ENCODE measurements at regions not wholly inside any gene's neighbourhood (a gene's known extent, or its start where the extent isn't known, plus 50 kb on each side); places are given as distances from the start of the nearest gene placed in this dataset.

DNA sequence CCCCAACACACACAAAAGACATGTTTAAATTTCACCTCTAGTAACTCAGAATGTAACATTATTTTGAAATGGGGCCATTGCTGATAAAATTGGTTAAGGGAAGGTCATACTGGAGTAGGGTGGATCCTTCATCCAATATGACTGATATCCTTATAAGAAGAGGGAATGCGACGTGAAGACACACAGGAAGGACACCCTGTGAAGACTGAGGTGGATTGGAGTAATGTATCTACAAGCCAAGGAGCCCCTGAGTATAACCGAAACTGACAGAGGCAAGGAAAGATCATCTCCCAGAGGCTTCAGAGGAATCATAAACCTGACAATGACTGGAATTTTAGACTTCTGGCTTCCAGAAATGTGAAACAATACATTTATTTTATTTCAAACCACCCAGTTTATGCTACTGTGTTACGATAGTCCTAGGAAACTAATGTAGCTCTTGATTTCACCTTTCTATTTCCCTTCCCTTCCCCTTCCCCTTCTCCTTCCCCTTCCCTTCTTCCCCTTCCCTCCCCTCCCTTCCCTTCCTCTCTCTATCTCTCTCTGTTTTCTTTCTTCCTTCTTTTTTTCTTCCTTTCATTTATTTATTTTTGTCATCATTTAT lies 1775.4 kb downstream of the LRRC4C start:
- Mint-ChIP-seq H3K9me3 (peaks cover 6 to 62% (median 27%) of the 10 kb centered on the region in 6 donors), H3K27ac (no peak overlapping the region), H3K36me3 (peaks cover 0 to 4% (median 0%) of the 10 kb centered on the region in 3 donors)

DNA sequence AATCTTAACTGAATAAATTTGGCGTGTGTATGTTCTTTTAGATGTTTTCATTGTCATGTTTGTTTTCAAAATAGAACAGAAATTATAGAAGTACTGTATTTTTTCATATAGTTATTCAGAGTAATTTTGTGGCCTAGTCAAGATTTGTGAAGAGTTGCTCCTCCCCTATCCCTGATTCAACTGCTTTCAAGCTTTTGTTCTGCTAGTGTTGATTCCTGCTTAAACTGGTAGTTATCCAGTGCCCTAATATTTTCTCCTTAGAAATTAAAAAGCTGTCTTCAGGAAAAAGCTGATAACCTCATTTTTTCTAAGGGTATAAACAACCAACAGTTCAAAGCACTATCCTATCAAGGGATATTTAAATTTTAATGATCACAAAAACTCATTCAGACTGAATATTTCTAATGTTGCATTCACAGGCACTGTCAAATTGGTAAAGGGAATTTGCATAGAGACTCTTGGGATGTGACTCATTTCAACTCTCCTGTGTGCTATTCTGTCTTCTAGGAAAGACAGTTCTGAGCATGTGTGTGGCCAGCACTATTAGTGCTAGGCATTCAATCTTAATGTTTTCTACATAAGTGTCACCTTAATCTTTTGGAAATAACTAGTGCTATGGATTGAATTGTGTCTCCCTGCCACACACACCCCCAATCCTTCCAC lies 1776.0 kb downstream of the LRRC4C start:
- no peak for DNase-seq
- Mint-ChIP-seq H3K27me3 (ENCODE audit: low read depth in 3 of 3) (peaks cover 0 to 2% (median 2%) of the 10 kb centered on the region in 3 donors), H3K9me3 (peaks cover 6 to 62% (median 28%) of the 10 kb centered on the region in 6 donors), H3K27ac (no peak overlapping the region), H3K36me3 (peaks cover 0 to 4% (median 0%) of the 10 kb centered on the region in 3 donors), H3K4me1 (no peaks in the 10 kb centered on the region), H3K4me3 (no peak overlapping the region)

More for the DNA sequence above, 1775.4 kb downstream of the LRRC4C start:
- Mint-ChIP-seq H3K4me3 (no peak overlapping the region), H3K27me3 (ENCODE audit: low read depth in 3 of 3) (peaks cover 0 to 2% (median 2%) of the 10 kb centered on the region in 3 donors), H3K4me1 (no peaks in the 10 kb centered on the region)
- no peak for DNase-seq

DNA sequence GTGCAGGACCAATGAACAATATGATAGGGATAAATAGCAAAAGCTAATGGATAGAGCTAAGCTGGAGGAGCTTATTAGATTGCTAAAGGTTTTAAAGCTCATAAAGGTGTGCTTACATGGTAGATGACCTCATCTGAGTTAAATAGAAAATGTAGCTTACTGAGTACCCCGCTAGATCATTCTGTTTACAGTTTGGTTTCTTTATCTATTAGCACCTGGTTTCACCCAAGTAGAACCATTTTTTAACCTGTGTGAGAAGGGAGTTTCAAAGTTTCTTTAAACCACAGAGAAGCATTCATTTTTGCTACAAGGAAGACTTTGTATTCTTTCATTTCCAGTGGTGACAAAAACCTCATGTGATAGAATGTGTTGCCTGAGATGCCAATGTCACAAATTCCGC lies 1778.0 kb downstream of the LRRC4C start:
- H3K4me1 Mint-ChIP-seq: no peaks in the 10 kb centered on the region
- H3K4me3 Mint-ChIP-seq: no peak overlapping the region
- DNase-seq: no peak
- peaks cover 0 to 4% (median 0%) of the 10 kb centered on the region in 3 donors for H3K36me3 Mint-ChIP-seq
- no peak overlapping the region for H3K27ac Mint-ChIP-seq
- peaks cover 0 to 2% (median under 1%) of the 10 kb centered on the region in 3 donors for H3K27me3 Mint-ChIP-seq (ENCODE audit: low read depth in 3 of 3)
- peaks cover 8 to 51% (median 27%) of the 10 kb centered on the region in 6 donors for H3K9me3 Mint-ChIP-seq

DNA sequence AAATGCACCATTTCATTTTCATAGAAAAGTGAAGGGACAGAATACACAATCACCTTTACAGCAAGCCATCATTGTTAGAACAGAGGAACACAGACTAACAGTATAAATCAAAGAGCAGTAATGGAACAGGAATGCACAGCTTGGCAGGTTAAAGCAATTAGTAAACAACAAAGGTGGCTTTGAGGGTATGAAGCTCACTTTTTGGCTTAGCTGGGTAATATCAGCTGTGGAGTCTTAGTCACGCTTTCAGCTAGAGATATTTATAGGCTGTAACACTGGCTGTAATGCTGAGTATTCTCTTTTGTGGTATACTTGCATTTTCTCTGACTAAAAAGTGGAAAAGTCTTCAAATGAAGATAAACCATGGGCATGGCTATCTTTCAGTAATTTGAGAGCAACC lies 1780.5 kb downstream of the LRRC4C start:
- Mint-ChIP-seq H3K27me3 (ENCODE audit: low read depth in 3 of 3) (peaks cover 0 to 2% (median 0%) of the 10 kb centered on the region in 3 donors), H3K27ac (no peak overlapping the region), H3K36me3 (peaks cover 0 to 4% (median 0%) of the 10 kb centered on the region in 3 donors), H3K4me1 (no peaks in the 10 kb centered on the region), H3K9me3 (peaks cover 3 to 38% (median 23%) of the 10 kb centered on the region in 6 donors), H3K4me3 (no peak overlapping the region)
- DNase-seq: no peak

DNA sequence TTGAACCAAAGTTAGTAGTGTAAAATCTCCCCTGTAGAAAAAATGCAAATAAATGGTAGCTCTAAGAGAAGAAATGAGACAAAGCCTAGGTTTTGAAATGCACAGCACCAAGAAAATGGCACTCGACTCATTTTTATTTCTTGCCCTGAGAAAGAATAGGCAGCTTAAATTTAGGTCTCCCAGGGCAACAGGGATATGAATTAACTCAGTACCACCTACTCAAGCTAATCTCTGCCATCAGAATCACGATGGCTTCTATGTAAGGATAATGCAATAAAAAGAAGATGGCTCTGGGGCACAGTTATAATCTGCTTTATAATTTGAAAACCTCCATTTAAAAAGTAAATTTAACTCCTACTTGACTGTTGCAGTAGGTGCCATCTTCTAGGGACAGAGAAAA lies 1784.3 kb downstream of the LRRC4C start:
- Mint-ChIP-seq H3K27me3 (ENCODE audit: low read depth in 3 of 3) (no peaks in the 10 kb centered on the region), H3K27ac (no peak overlapping the region), H3K36me3 (no peaks in the 10 kb centered on the region), H3K9me3 (peaks cover 4 to 25% (median 15%) of the 10 kb centered on the region in 6 donors), H3K4me1 (no peaks in the 10 kb centered on the region), H3K4me3 (no peak overlapping the region)
- no peak for DNase-seq

DNA sequence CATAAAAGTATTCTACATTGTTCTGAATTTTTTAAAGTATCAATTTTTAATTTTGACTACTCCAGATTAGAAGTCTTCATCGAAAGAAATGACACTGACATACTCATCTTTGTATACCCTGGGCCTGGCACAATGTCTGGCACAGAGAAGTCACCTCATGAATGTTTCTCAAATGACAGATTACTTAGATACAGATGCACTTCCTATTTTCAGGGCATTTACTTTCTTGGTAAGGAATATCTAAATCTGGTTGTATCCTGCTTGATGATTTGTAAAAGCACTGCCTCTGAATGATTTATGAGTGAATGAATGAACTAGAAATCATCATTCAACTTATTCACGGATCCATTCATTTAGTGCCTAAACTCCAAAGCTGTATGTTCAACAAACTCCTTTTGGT lies 1784.7 kb downstream of the LRRC4C start:
- no peaks in the 10 kb centered on the region for H3K36me3 Mint-ChIP-seq
- H3K4me1 Mint-ChIP-seq: no peaks in the 10 kb centered on the region
- H3K9me3 Mint-ChIP-seq: peaks cover 5 to 23% (median 15%) of the 10 kb centered on the region in 6 donors
- no peak overlapping the region for H3K27ac Mint-ChIP-seq
- H3K4me3 Mint-ChIP-seq: no peak overlapping the region
- H3K27me3 Mint-ChIP-seq (ENCODE audit: low read depth in 3 of 3): no peaks in the 10 kb centered on the region
- DNase-seq: no peak

DNA sequence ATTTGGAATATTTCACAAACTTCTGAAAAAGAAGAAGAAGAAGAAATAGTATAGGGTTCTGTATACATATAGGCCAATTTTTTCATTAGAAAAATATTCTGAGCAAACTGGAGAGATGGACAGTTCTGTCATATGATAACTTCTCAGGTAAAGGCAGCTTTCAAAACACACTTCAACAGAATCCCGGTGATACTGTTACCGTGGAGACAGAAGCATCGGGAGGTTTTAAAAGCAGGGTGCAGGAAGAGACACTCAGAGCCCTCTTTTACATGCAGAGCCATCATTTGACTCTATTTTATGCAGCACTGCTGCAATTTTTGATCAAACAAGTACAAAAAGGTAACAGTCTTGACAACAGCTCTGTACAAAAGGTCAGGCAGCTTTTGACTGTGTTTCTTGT lies 1785.4 kb downstream of the LRRC4C start:
- Mint-ChIP-seq H3K36me3 (no peaks in the 10 kb centered on the region), H3K4me1 (no peaks in the 10 kb centered on the region), H3K27me3 (ENCODE audit: low read depth in 3 of 3) (no peaks in the 10 kb centered on the region), H3K27ac (no peak overlapping the region), H3K4me3 (no peak overlapping the region), H3K9me3 (peaks cover 5 to 24% (median 17%) of the 10 kb centered on the region in 6 donors)
- DNase-seq: no peak

DNA sequence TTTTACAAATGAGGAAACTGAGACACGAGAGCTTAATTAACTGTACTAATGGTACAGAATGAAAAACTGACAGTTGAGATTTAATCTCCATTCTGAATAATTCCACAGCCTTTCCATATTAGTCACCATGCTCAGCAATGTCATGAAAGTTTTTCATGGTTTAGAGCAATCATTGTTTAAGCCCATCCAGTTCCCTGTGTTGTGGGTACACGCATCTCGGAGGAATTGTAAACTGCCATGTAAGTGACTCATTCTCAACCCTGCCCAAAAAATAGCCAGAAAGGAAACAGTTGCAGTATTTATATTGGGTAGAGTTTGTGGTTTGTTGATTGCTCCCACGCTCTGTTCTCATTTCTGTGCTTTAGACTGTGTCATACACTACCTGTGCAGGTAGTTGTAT lies 1790.8 kb downstream of the LRRC4C start:
- no peak overlapping the region for H3K27ac Mint-ChIP-seq
- peaks cover 0 to 7% (median 0%) of the 10 kb centered on the region in 3 donors for H3K36me3 Mint-ChIP-seq
- H3K9me3 Mint-ChIP-seq: peaks cover 8 to 50% (median 26%) of the 10 kb centered on the region in 6 donors
- no peak for DNase-seq
- H3K4me1 Mint-ChIP-seq: no peaks in the 10 kb centered on the region
- peaks cover 0 to 2% (median 0%) of the 10 kb centered on the region in 3 donors for H3K27me3 Mint-ChIP-seq (ENCODE audit: low read depth in 3 of 3)
- no peak overlapping the region for H3K4me3 Mint-ChIP-seq

DNA sequence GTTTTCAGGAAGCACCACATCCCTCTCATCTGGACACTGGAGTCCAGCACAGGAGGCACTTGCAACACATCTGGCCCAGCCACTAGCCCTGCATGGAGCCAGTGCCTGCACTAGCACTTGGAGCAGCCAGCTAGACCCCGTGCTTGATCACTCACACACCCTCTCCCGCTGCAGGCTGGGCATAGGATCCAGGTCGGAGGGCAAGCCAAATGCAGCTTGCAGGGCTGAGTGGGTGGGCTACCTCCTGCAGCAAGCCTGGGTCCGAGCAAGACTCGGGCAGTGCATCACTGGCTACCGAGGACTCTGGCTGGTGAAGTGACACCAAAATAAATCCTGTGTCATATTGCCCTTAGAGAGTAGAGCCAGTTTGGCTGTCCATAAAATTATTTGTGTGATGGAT lies 1795.4 kb downstream of the LRRC4C start:
- no peak overlapping the region for H3K4me3 Mint-ChIP-seq
- peaks cover 7 to 71% (median 32%) of the 10 kb centered on the region in 6 donors for H3K9me3 Mint-ChIP-seq
- no peak for DNase-seq
- peaks cover 0 to 2% (median 0%) of the 10 kb centered on the region in 3 donors for H3K27me3 Mint-ChIP-seq (ENCODE audit: low read depth in 3 of 3)
- no peak overlapping the region for H3K27ac Mint-ChIP-seq
- peaks cover 0 to 11% (median 2%) of the 10 kb centered on the region in 3 donors for H3K36me3 Mint-ChIP-seq
- no peaks in the 10 kb centered on the region for H3K4me1 Mint-ChIP-seq

DNA sequence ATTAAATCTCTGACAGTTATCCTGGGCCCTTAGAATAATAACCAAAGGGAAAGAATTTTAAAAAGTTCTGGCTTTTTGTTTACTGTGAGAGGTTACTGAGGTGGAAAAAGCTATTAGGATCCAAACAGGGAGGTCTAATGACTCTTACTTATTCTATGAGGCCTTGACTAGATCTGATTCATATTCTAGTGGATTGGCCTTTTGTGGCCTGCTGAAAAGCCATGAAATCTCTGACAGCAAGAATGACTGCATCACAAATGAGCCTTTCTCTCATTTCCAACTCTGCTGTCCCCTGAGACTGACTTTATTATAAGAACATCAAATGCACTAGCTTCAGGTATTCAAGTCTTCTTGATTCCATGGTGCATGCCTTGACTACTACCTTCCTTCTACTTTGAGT lies 1797.6 kb downstream of the LRRC4C start:
- no peak overlapping the region for H3K4me3 Mint-ChIP-seq
- peaks cover 5 to 54% (median 28%) of the 10 kb centered on the region in 6 donors for H3K9me3 Mint-ChIP-seq
- H3K27me3 Mint-ChIP-seq (ENCODE audit: low read depth in 3 of 3): peaks cover 0 to 2% (median 0%) of the 10 kb centered on the region in 3 donors
- H3K4me1 Mint-ChIP-seq: no peaks in the 10 kb centered on the region
- H3K36me3 Mint-ChIP-seq: peaks cover 0 to 11% (median 2%) of the 10 kb centered on the region in 3 donors
- no peak for DNase-seq
- H3K27ac Mint-ChIP-seq: no peak overlapping the region

DNA sequence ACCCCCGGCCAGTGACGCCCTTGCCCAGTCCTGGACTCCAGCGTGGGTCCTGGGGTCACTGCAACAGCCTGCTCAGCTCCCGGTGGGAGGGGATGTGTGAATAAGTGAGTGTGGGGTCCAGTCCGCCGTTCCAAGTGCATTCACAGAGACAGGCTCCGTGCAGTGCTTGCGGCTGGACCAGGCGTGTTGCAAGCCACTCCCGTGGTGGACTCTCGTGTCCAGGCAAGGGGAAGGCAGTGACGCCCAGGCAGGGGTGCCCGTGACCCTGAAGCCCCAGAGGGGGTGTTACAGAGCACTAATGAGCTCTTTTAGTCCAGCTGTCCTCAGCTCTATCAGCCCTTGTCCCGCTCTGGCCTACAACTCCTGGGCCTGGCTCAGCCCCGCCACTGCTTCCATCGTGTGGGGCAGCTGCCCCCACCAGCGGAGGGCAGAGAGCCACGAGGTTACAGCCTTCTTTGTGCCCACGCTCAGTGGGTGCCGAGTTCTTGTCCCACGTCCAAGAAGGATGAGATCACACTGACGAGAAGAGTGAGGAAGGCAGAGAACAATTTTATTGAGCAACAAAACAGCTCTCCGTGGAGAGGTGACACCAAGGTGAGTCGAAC lies 1807.5 kb downstream of the LRRC4C start:
- DNase-seq: no peak
- no peak overlapping the region for H3K27ac Mint-ChIP-seq
- H3K4me1 Mint-ChIP-seq: no peaks in the 10 kb centered on the region
- peaks cover 10 to 38% (median 21%) of the 10 kb centered on the region in 6 donors for H3K9me3 Mint-ChIP-seq
- no peaks in the 10 kb centered on the region for H3K36me3 Mint-ChIP-seq
- no peak overlapping the region for H3K4me3 Mint-ChIP-seq
- H3K27me3 Mint-ChIP-seq (ENCODE audit: low read depth in 3 of 3): no peaks in the 10 kb centered on the region

DNA sequence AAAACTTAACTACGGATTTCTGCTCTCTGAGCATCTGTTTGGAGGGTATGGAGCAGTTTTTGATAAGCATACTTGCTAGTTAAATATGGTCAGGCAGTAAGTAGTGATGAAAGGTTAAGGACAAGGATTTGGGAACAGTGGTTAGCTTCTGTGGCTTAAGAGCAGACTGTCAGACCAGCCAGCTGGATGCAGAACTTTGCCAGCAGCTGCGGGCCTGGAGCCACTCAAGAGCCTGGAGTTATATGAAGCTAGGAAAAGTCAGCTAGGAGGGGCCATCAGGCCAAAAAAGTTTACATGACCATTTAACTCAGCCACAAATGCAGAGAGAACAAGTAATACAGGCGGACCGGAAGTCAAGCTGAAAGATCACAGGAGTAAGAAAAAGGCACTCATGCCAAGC lies 1817.7 kb downstream of the LRRC4C start:
- Mint-ChIP-seq H3K27ac (peak overlapping the region in 1 of 6 donors; percentile 32), H3K27me3 (ENCODE audit: low read depth in 3 of 3) (peaks cover 0 to 7% (median 0%) of the 10 kb centered on the region in 3 donors), H3K4me1 (no peaks in the 10 kb centered on the region), H3K4me3 (no peak overlapping the region), H3K9me3 (peaks cover 19 to 66% (median 29%) of the 10 kb centered on the region in 6 donors), H3K36me3 (no peaks in the 10 kb centered on the region)
- DNase-seq: no peak

DNA sequence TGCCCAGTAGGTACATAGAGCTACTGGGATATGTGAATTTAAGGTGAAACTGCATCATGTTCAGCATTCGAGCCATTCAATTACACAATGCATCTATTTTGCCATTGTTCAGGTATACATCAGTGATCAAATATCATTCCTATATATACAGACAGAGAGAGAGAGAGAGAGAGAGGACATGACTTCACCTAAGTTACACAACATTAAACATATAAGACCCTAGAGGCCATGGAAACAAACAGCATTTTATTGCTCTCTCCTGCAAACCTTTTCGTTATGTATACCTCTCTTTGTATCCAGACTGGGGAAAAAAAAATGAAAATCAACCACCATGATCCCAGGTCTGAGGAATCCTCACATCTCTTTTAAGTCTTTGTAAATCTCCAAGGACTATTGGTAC lies 1829.1 kb downstream of the LRRC4C start:
- peaks cover 0 to 40% (median 15%) of the 10 kb centered on the region in 6 donors for H3K9me3 Mint-ChIP-seq
- no peak for DNase-seq
- H3K36me3 Mint-ChIP-seq: no peaks in the 10 kb centered on the region
- no peak overlapping the region for H3K27ac Mint-ChIP-seq
- no peaks in the 10 kb centered on the region for H3K27me3 Mint-ChIP-seq (ENCODE audit: low read depth in 3 of 3)
- no peaks in the 10 kb centered on the region for H3K4me1 Mint-ChIP-seq
- no peak overlapping the region for H3K4me3 Mint-ChIP-seq

DNA sequence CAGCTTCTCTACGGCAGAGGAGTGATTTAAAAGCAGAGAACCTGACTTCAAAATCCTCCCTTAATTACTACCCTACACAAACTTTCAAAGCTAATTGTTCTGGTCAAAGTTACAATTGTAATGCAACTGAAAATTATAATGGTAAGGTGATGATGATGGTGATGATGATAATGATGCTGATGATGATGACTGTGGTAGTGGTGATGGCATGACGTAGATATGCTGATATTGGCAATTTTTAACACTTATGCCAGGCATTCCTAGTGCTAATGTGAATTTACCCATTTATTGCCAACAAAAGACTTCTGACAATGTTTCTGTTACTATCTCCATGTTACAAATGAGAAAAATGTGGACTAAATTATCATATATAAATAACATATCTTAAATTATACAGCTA lies 1831.1 kb downstream of the LRRC4C start:
- Mint-ChIP-seq H3K4me1 (no peaks in the 10 kb centered on the region), H3K9me3 (peaks cover 0 to 34% (median 11%) of the 10 kb centered on the region in 6 donors), H3K36me3 (no peaks in the 10 kb centered on the region), H3K27ac (no peak overlapping the region), H3K4me3 (no peak overlapping the region), H3K27me3 (ENCODE audit: low read depth in 3 of 3) (peaks cover 0 to 1% (median 0%) of the 10 kb centered on the region in 3 donors)
- DNase-seq: no peak

Measured in immature natural killer cell (primary cell).